H54 (cell line): ENCODE measurements at regions not wholly inside any gene's neighbourhood (a gene's known extent, or its start where the extent isn't known, plus 50 kb on each side); places are given as distances from the start of the nearest gene placed in this dataset.
"Not testable (repeated sequence)": the region's sequence is repeated elsewhere in the genome, so short reads cannot be mapped to it uniquely, and the experiment has no call there.

ENCODE experiments used
- DNase-seq: peaks from one replicate; pipeline ENCODE4 v3.0.0; 2011; ENCODE audit warnings: low spot score, mixed read lengths; ENCODE audit not compliant: insufficient read length
- FAIRE-seq: peaks from 3 replicates; lab custom pipeline; 2011; peaks lifted over from hg19 to GRCh38; lab: Jason Lieb, UNC
- POLR2A ChIP-seq: IDR thresholded peaks from 2 replicates; pipeline ENCODE4 v1.6.1; 2011; ENCODE audit warnings: low read depth, mild to moderate bottlenecking, low read length

DNA sequence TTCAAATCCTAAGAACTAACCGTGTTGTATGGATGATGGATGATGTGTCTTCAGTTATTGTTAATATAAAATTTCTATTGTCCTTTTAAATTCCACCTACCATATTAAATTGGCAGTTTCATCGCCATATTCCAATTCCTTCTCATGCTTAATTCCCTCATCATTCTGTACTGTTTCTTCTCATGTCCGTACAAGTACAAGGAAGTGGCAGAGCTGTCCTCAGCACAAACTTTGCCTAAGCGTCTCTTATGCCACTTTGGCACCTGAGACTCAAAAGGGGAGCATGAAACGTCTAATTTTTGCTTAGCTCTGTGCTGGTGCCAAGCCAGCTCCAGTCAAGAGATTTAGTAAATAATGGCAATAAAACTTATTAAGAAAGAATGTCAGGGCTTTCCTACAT lies 158.2 kb upstream of the LAMA2 start:
- no peak for TF ChIP-seq POLR2A
- FAIRE-seq: no peak

DNA sequence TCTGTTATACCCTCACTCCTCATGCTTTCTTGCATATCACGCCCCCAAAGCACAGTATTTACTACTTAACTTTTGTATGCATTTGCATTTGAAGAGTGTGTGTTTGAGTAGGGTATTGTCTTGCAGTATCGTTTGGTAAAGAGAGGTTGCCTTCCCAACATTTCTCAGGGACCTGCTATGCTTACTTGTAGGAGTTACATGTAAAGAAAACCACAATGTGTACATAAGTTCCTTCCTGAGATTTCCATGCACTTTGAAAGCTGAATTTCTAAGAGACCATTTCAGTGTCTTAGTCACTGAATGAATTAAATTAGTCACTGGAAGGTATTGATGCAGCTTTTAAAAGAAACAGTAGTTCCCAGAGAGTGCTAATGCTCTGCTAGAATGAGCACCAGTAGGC lies 159.3 kb upstream of the LAMA2 start:
- FAIRE-seq (no peak), DNase-seq (no peak)
- TF ChIP-seq POLR2A: no peak

More for the DNA sequence above, 158.2 kb upstream of the LAMA2 start:
- no peak for DNase-seq

DNA sequence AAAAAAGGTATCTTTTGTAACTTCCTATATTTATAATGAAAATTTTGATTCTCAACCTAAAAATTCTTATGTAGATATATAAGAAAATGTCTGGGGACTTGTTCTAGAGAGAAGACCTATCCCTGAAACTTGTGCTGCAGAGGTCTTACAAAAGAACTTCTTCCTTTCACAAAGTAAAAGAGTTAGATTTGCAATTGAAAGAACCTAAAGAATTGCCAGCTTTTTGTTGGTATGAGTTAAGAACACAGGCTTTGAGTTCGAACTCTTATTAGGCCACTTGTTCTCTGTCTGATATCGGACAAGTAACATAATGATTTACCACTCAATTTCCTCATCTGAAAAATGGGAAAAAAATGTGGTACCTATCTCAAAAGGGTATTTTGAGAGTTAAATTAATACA lies 162.0 kb upstream of the LAMA2 start:
- TF ChIP-seq POLR2A: no peak
- DNase-seq: no peak
- FAIRE-seq: no peak

DNA sequence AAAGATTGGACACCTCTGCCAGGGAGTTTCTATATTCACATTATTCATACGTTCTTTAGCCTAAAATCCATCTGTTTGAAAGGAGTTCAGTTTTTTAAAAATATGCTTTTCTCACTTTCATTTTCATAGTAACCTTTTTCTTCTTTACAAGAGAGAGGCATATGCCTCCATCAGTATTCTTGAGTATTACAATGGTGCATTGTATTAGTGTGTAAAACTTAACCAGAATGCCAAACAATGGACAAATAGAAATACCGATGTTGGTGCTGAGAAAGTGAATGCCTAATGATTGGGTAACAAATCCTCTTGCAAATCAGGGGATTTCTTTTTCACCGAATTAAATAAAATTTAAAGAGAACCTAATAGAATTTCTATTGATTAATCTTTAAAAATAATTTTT lies 163.2 kb upstream of the LAMA2 start:
- FAIRE-seq: no peak
- no peak for TF ChIP-seq POLR2A
- no peak for DNase-seq

DNA sequence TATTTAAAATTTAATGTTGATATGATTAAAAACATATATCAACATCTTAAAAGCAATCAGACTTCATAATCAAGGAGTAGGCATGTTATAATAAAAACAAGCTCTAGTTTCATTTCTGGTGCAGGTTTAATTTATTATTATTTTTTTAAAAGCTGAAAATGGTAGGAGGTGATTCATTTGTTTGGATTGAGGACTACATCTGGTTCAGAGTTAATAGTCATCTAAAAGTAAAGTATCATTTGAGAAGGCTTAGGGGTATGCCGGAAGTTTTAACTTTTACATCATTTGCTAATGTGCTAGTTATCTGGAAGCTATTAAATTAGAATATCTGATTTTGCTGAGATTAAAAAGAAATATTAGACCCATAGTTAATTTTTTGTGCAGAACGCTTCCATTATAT lies 169.5 kb upstream of the LAMA2 start:
- DNase-seq: no peak
- no peak for TF ChIP-seq POLR2A
- no peak for FAIRE-seq

DNA sequence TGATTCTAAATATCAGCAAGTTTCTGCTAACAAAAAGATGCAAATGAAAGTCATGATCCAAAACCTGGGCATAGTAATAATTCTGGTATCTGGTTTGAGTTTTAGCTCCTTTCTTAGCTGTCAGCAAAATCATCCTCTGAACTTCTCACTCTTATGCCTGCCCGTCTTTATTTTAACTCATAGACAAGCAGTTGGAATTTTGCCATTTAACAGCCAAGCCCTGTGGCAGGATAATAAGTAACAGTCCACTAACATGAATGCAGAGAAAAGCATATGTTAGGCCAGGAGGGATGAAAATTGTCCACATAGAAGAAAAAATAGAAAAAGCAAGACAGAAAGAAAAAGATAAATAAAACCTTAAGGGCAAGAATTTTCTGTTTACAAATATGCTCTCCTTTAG lies 170.0 kb upstream of the LAMA2 start:
- no peak for FAIRE-seq

DNA sequence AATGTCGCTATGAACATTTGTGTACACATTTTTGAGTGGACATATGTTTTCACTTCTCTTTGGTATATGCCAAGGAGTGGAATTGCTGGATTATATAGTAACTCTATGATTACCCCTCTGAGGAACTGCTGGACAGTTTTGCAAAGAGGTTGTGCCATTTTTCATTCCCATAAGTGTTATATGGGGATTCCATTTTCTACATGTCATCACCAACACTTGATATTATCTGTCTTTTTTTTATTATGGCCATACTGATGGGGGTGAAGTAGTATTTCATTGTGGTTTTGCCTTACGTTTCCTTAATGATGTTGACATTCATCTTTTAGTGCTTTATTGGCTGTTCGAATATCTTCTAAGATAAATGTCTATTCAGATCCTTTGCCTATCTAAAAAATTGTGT lies 171.8 kb upstream of the LAMA2 start:
- no peak for FAIRE-seq
- no peak for DNase-seq
- no peak for TF ChIP-seq POLR2A

More for the DNA sequence above, 170.0 kb upstream of the LAMA2 start:
- DNase-seq: no peak
- no peak for TF ChIP-seq POLR2A

DNA sequence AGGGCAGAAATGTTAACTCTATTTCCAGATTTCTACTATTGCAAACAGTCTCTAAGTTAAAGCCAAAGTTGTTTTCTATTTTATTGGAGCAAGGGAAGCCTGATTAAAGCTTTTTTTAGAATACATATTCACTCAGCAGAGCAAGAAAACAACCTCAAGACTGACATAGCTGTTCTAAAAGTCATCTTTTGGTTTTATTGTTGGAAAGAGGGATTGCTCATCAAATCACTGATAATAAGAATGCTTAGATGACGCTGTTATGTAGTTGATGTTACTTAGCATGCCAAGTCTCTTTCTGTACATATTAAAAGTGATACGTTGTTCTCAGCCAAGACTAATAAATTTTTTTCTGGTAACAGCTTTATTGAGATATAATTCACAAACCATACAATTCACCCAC lies 172.6 kb upstream of the LAMA2 start:
- TF ChIP-seq POLR2A: no peak
- FAIRE-seq (no peak), DNase-seq (no peak)

DNA sequence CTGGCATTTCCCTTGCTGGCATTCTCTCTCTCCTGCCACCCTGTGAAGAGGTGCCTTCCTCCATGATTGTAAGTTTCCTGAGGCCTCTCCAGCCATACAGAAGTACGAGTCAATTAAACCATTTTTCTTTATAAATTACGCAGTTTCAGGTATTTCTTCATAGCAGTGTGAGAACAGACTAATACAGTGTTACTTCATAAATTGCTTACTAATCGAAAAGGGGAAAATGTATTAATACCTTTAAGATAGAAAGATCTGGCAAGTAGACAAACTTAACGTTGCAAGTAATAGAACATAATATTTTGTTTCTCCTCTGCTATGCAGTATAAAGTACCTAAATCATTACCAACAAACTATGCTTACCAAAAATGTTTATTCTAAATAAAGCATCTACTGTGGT lies 178.3 kb upstream of the LAMA2 start:
- FAIRE-seq: no peak
- no peak for TF ChIP-seq POLR2A
- DNase-seq: no peak

DNA sequence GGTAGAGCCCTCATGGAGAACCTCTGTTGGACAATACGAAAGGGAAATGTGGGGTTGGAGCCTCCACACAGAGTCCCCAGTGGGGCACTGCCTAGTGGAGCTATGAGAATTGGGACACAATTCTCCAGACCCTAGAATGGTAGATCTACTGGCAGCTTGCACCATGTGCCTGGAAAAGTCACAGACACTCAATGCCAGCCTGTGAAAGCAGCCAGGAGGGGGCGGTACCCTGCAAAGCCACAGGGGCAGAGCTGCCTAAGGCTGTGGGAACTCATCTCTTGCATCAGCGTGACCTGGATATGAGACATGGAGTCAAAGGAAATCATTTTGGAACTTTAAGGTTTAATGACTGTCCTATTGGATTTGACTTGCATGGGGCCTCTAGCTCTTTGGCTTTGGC lies 179.1 kb upstream of the LAMA2 start:
- not testable (repeated sequence) for DNase-seq, FAIRE-seq

DNA sequence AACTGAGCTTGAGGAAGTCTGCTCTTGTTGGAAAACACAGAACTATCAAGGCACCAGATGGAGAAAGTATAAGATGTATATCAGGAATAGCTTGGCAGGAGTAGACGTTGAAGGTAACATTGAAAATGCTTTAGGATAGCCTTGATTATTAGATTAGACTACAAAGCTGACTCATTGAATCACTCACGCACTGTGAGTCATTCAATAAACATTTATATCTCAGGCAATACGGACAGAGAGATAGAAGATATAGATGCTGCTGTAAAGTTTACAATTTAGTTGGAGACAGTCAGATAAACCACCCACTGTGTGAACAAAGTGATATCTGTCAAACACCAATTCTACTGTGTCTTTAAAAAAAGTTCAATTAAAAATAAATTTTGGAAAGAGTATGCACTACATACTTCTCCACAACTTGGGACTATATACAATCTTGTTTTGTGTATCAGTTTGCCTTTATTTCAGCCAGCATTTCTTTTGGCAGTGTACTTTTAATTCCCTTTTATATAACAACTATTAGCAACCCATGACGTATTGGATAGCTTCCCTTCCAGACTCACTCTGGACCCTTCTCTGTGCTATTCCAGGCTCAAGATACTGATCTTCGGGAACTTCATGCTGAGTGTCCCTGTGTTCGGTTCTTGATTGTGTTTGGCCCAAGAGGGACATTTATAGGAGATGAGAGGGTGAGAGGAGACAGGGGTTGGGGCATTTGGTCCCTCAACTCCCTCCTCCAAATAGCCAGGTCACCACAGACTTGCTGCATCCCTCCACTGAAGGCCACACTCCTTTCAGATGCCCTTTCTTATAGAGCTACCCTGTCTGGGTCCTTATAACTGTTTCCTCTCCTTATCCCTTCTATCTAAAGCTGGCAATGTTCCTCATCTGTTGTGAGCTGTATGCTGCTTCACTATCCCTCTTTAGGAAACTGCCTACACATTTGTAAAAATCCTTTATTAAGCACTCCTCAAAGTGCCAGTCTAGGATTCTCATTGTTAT lies 176.6 kb upstream of the PTPRK start:
- peak; percentile 0 for DNase-seq
- no peak for TF ChIP-seq POLR2A
- FAIRE-seq: peak; percentile 45

DNA sequence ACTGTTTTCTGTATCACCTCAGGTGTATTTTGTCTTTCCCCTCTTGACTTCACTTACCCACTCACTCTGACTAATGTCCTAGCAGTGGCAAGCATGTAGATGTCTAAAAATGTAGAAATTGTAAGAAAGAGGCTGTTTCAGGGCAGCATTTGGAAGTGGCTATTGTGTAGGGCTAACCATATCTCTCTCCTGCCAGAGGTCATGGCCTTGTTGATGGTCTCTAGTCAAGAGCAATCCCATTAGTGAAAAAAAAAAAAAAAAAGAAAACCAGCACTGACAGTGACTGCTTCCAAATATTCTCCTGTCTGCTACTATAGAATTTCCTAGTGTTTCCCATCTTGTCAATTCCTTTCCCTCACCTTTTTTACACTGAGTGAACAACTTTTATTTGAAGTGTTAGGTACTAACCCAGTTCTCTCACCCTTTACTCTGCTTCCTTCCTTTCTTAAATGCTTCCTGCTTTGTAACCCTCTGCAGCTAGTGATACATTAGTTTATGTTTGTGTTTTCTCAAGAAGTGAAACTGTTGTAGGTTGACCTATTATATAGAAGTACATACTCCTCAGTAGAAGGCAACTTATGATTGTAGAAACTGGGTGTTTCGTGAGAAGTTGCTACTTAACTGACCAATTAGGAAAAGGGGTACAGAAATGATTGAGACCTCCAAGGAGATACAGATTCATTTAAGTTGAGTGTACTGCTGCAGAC lies 174.1 kb upstream of the PTPRK start:
- no peak for TF ChIP-seq POLR2A
- DNase-seq (no peak), FAIRE-seq (no peak)

DNA sequence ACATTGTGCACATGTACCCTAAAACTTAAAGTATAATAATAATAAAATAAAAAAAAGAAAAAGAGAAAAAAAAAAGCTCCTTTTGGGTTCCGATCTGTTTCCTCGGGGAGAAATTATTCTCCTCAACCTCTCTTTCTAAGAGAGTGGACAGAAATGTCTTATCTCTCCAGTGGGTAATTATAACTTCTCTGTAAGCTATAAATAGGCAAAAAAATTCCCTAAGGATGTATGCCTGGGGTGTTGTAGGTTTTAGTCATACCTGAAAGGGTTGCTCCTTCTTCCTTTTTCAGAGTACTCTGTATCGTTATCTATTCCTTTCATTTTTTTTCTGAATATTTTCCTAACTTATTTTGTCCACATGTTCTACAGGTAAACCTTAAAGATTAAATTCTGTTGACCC lies 169.7 kb upstream of the PTPRK start:
- TF ChIP-seq POLR2A: no peak
- no peak for FAIRE-seq

DNA sequence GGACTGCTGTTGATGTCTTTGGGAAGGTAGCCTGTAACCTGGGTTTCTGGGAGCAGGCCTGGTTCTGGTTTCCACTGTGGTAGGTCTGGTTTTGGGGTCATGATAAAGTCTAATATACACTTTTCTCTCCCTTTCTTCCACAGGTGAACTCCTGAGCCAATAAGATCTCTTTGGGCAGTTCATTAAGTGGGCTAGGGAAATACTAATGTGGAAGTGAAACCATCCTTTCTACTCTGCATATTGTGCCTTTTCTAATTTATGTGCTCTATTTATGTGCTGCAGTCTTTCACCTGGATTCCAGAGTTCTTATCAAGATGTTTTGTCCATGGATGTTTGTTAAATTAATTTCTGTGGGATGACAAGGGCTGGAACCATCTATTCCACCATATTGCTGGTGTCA lies 165.7 kb upstream of the PTPRK start:
- FAIRE-seq: no peak
- DNase-seq: no peak
- no peak for TF ChIP-seq POLR2A

More for the DNA sequence above, 169.7 kb upstream of the PTPRK start:
- no peak for DNase-seq

DNA sequence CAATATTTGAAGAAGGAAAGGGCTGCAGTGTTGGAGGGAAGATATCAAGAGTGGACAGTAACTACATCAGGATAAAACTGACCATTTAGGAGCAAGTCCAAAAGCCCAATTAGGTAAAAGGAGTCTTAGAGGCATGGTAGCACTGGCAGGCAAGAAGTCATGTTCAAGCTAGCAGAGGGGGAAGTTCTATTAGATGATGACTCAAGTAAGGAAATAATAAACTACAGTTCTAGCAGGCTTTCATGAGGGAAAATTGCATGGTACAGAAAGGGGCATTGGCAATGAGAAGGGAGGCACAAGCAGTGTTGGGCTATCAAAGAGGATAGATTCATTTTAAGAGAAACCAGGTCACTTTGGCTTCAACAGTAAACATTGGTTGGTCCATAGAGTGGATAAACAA lies 156.1 kb upstream of the PTPRK start:
- no peak for FAIRE-seq
- DNase-seq: no peak
- TF ChIP-seq POLR2A: no peak
